Esophagus muscularis mucosa (tissue), 4 donors: ENCODE measurements at regions not wholly inside any gene's neighbourhood (a gene's known extent, or its start where the extent isn't known, plus 50 kb on each side); places are given as distances from the start of the nearest gene placed in this dataset.
A peak's percentile ranks its signal among the peaks of the same experiment; 100 is the strongest.

Experiments used
- DNase-seq: peaks from one replicate; pipeline ENCODE4 v3.0.0-alpha.2; 2017; ENCODE audit errors: extremely low spot score
- H3K27ac ChIP-seq, 4 donors: fragments of 200-600 bp; sonication (generic); replicated peaks in 1 of 4; 1 replicate in 3 of 4; 2 replicates in 1 of 4; pipeline ENCODE4 v1.5.1; 2016 to 2019; ENCODE audit warnings: mild to moderate bottlenecking in 1 of 4
- H3K27me3 ChIP-seq, 4 donors: fragments of 200-600 bp; sonication (generic); one replicate each; pipeline versions ENCODE4 v1.5.1 to v1.6.0; 2016 to 2019
- H3K36me3 ChIP-seq, 4 donors: fragments of 200-600 bp; sonication (generic); one replicate each; pipeline ENCODE4 v1.5.1; 2016 to 2019
- H3K4me1 ChIP-seq, 4 donors: fragments of 200-600 bp; sonication (generic); one replicate each; pipeline ENCODE4 v1.5.1; 2016 to 2019
- H3K4me3 ChIP-seq, 4 donors: fragments of 200-600 bp; sonication (generic); 1 replicate in 2 of 4; 2 replicates in 2 of 4; pipeline ENCODE4 v1.5.1; 2016 to 2019; ENCODE audit warnings: mild to moderate bottlenecking in 4 of 4, moderate library complexity in 1 of 4
- H3K9me3 ChIP-seq, 4 donors: fragments of 200-600 bp; sonication (generic); 1 replicate in 3 of 4; 2 replicates in 1 of 4; pipeline ENCODE4 v1.5.1; 2016 to 2019
- CTCF ChIP-seq, 3 experiments: fragments of 200-600 bp in 2 of 3; fragments of 450-650 bp in 1 of 3; sonication (generic) in 2 of 3; IDR thresholded peaks; one replicate each; pipeline ENCODE4 v1.5.1; 2017 to 2019; ENCODE audit warnings: antibody characterized with exemption in 3 of 3, mild to moderate bottlenecking in 2 of 3, moderate library complexity in 1 of 3
- EP300 ChIP-seq: sonication (generic); formaldehyde crosslinking; IDR thresholded peaks from one replicate; pipeline ENCODE4 v1.6.1; 2017; ENCODE audit warnings: antibody characterized with exemption
- POLR2A ChIP-seq: fragments of 450-650 bp; IDR thresholded peaks from one replicate; pipeline ENCODE4 v1.6.1; 2017; ENCODE audit warnings: antibody characterized with exemption, moderate library complexity, mild to moderate bottlenecking, low read depth
- POLR2AphosphoS5 ChIP-seq, 2 donors: sonication (generic); formaldehyde crosslinking; IDR thresholded peaks; one replicate each; pipeline ENCODE4 v1.6.1; 2017; ENCODE audit warnings: antibody characterized with exemption in 2 of 2
- WGBS: methylation state at CpG from one replicate; pipeline ENCODE4 v1.1.5; 2018; 5-methylcytosine and 5-hydroxymethylcytosine counted together
- intact Hi-C: fragments of 100-400 bp; cut with DNase I; formaldehyde crosslinking; loops from one replicate; pipeline ENCODE4 v1.15.1; 2023

GRCh38 chr6:28653876-28654275, 128.2 kb downstream of the GPX5 start:
- Histone ChIP-seq H3K27ac (no peak overlapping the region), H3K9me3 (no peaks in the 10 kb centered on the region), H3K4me1 (peaks cover 0 to 20% (median 14%) of the 10 kb centered on the region in 4 donors), H3K36me3 (no peaks in the 10 kb centered on the region), H3K4me3 (no peak overlapping the region), H3K27me3 (peaks cover 0 to 81% (median 6%) of the 10 kb centered on the region in 4 donors)
- 94% methylated on average over 4 of the region's 4 CpGs for WGBS
- intact Hi-C loops = no loop called here
- no peak for TF ChIP-seq POLR2A
- TF ChIP-seq CTCF (IDR thresholded peaks at IDR 0.05) = no peak
- TF ChIP-seq EP300 = no peak
- TF ChIP-seq POLR2AphosphoS5 (IDR thresholded peaks at IDR 0.05) = no peak
- DNase-seq = no peak

GRCh38 chr6:28655164-28655563, 129.5 kb downstream of the GPX5 start:
- Histone ChIP-seq H3K9me3 (no peaks in the 10 kb centered on the region), H3K27ac (no peak overlapping the region), H3K36me3 (no peaks in the 10 kb centered on the region), H3K27me3 (peaks cover 0 to 81% (median 10%) of the 10 kb centered on the region in 4 donors), H3K4me3 (no peak overlapping the region), H3K4me1 (peaks cover 0 to 16% (median 12%) of the 10 kb centered on the region in 4 donors)
- TF ChIP-seq POLR2AphosphoS5 (IDR thresholded peaks at IDR 0.05) (no peak), EP300 (no peak), POLR2A (no peak)
- WGBS = 88% methylated on average over 5 of the region's 5 CpGs
- no peak for DNase-seq
- intact Hi-C loops = no loop called here

GRCh38 chr6:28656715-28657114, 131.0 kb downstream of the GPX5 start:
- no peaks in the 10 kb centered on the region for H3K36me3 ChIP-seq
- 41% methylated on average over 3 of the region's 3 CpGs for WGBS
- H3K27me3 ChIP-seq = peaks cover 0 to 74% (median 12%) of the 10 kb centered on the region in 4 donors
- TF ChIP-seq EP300 = no peak
- TF ChIP-seq POLR2AphosphoS5 (IDR thresholded peaks at IDR 0.05) = no peak
- no peak for TF ChIP-seq CTCF (IDR thresholded peaks at IDR 0.05)
- TF ChIP-seq POLR2A = no peak
- H3K27ac ChIP-seq = no peak overlapping the region
- intact Hi-C loops = no loop called here
- peaks cover 0 to 16% (median 12%) of the 10 kb centered on the region in 4 donors for H3K4me1 ChIP-seq
- DNase-seq = no peak
- no peaks in the 10 kb centered on the region for H3K9me3 ChIP-seq
- H3K4me3 ChIP-seq = no peak overlapping the region

GRCh38 chr6:28657381-28657768, 131.7 kb downstream of the GPX5 start:
- Histone ChIP-seq H3K36me3 (no peaks in the 10 kb centered on the region), H3K4me1 (peaks cover 0 to 16% (median 12%) of the 10 kb centered on the region in 4 donors), H3K27me3 (peaks cover 0 to 74% (median 12%) of the 10 kb centered on the region in 4 donors), H3K9me3 (no peaks in the 10 kb centered on the region), H3K27ac (no peak overlapping the region), H3K4me3 (peak overlapping the region; percentile 17 to 47 (median 36))
- intact Hi-C loops = no loop called here
- WGBS = 6% methylated on average over 10 of the region's 10 CpGs
- DNase-seq = no peak
- TF ChIP-seq EP300 (no peak), CTCF (IDR thresholded peaks at IDR 0.05) (no peak), POLR2AphosphoS5 (IDR thresholded peaks at IDR 0.05) (no peak), POLR2A (no peak)

GRCh38 chr6:28657769-28658465, 132.2 kb downstream of the GPX5 start:
- DNase-seq = no peak
- peak overlapping the region; percentile 17 to 47 (median 36) for H3K4me3 ChIP-seq
- WGBS = 3% methylated on average over 27 of the region's 27 CpGs
- H3K9me3 ChIP-seq = no peaks in the 10 kb centered on the region
- no peak overlapping the region for H3K27ac ChIP-seq
- no peaks in the 10 kb centered on the region for H3K36me3 ChIP-seq
- intact Hi-C loops = no loop called here
- peaks cover 0 to 76% (median 12%) of the 10 kb centered on the region in 4 donors for H3K27me3 ChIP-seq
- TF ChIP-seq CTCF (IDR thresholded peaks at IDR 0.05) (no peak), EP300 (no peak), POLR2A (no peak), POLR2AphosphoS5 (IDR thresholded peaks at IDR 0.05) (no peak)
- H3K4me1 ChIP-seq = peaks cover 0 to 16% (median 12%) of the 10 kb centered on the region in 4 donors
